HG03520 (cell line): ENCODE measurements at regions not wholly inside any gene's neighbourhood (a gene's known extent, or its start where the extent isn't known, plus 50 kb on each side); places are given as distances from the start of the nearest gene placed in this dataset.

Source experiments
- ATAC-seq: cut with Tn5 transposase; IDR thresholded peaks from one replicate; pipeline ENCODE4 v1.9.1; 2021; ENCODE audit warnings: mild to moderate bottlenecking, moderate library complexity; ENCODE audit not compliant: unreplicated experiment

GRCh38 chr2:226018641-226019040, 619.1 kb downstream of the NYAP2 start:
- no peak for ATAC-seq

DNA sequence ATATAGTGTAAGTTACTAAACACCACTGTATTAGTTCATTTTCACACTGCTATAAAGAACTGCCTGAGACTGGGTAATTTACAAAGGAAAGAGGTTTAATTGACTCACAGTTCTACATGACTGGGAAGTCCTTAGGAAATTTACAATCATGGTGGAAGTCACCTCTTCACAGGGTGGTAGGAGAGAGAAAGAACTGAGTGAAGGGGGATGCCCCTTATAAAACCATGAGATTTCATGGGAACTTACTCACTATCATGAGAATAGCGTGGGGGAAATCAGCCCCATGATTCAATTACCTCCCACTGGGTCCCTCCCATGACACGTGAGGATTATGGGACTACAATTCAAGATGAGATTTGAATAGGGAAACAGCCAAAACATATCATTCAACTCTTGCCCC, 618.0 kb downstream of the NYAP2 start:
- no peak for ATAC-seq

DNA sequence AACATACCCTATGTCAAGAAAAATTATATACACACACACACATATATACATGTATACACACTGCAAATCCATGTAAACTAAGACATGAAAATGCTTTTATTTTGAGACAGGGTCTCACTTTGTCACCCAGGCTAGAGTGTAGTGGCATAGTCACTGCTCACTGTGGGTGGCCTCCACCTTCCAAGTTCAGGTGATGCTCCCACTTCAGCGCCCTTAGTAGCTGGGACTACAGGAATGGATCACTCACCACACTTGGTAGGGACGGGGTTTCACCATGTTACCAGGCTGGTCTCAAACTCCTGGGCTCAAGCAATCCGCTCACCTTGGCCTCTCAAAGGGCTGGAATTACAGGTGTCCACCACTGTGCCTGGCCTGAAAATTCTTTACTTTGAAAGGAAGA, 617.6 kb downstream of the NYAP2 start:
- no peak for ATAC-seq

- ATAC-seq: no peak
Observed at GRCh38 chr2:226011716-226012450, 612.4 kb downstream of the NYAP2 start.

GRCh38 chr2:226002438-226002837, 602.9 kb downstream of the NYAP2 start:
- ATAC-seq: no peak

DNA sequence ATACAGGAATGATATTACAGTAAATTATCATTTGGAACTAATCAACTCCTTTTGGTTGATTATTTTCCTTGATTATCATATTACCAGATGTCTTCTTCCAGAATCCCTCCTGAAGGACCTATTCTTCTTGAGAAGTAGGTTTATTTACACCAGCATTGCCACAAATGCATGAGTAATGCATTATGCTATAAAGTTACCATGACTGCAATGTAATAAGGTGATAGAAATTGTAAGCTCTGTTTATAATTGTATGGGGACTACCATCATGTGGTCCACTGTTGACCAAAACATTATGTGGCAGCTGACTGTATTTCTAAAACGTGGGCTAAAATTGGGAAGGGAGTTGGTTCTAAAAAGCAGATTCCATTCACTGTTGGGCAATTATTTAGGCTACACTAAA, 602.2 kb downstream of the NYAP2 start:
- no peak for ATAC-seq

- ATAC-seq: no peak
Observed at GRCh38 chr2:225999692-226000091, 600.2 kb downstream of the NYAP2 start.

DNA sequence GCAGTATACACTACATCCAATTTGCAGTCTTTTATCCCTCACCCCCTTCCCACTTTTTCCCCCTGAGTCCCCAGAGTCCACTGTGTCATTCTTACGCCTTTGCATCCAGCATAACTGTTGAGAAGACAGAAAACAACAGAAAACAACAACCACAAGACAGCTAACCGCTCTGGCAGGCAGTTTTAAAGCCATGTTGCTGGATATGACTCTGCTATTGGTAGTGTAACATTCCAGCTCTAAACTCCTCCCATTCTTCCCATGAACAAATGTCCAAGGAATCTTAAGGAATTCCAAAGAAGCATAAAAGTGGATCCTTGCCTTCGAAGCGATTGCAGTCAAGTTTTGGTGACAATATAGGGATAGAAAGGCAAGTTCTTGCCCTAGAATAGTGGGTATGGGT, 599.1 kb downstream of the NYAP2 start:
- ATAC-seq: no peak

GRCh38 chr2:225998116-225998515, 598.6 kb downstream of the NYAP2 start:
- ATAC-seq: no peak

GRCh38 chr2:225996462-225996828, 596.9 kb downstream of the NYAP2 start:
- no peak for ATAC-seq

DNA sequence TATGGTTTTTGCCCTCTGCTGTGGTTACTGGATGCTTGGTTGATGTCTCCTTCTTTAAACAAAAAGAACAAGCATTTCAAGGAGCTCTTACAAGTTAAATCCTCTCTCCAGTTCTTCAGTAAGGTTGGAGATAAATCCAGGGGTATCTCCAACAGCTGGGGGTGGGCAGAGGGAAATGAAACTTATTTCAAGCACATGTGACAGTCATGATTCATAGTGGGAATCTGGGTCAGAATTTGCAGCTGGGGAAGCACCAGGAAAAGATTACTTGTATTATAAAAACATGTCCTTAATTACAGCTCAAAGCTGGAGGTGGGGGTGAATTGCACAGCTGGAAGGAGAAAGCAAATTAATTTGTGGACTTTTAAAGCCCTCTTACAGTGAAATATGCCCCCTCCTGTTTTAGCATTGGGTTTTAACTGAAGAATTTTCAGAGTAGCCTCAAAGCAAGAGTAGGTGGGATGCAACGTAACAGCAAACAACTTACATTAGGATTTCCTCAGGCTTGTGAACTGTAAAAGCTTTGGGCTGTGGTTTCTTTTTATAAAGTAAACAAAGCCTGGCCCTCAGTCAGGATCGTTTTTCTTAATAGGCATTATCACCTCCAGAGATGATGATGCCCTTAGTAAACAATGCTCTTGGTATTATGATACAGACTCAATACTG, 596.4 kb downstream of the NYAP2 start:
- no peak for ATAC-seq

GRCh38 chr2:225994748-225995405, 595.4 kb downstream of the NYAP2 start:
- ATAC-seq: no peak

- ATAC-seq: no peak
Observed at GRCh38 chr2:225993430-225993829, 593.9 kb downstream of the NYAP2 start.

DNA sequence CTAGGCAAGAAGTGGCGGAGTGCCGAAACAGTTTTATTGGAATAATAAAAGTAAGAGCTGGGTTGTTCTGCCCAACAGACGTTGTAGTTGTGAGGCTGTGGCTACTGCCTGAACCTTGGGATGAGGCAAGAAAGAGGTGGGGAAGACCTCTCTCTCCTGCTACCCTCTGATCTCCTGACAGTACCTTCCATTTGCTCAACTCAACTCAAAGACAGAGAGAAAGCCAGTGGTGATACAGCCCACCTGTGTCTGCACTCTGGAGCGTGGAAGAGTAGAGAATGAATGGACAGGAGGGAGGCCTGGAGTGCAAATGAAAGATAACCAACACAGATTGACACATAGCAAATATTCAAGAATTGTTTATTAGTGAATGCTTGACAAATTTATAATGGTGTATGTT, 590.3 kb downstream of the NYAP2 start:
- ATAC-seq: no peak

DNA sequence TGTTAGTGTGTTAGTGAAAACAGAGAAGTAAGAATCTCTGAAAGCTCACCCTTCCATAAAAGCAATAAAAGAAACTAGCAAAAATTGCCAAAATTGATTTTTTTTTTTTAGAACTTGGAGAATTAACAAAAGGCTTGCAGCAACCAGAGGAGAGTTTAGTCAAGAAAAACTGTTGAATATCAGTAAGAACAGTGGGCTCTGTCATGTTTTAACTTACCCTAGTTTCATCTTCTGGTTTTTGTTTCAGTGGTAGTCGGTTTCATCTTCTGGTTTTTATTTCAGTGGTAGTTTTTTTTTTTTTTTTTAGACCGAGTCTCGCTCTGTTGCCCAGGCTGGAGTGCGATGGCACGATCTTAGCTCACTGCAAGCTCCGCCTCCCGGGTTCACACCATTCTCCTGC, 580.9 kb downstream of the NYAP2 start:
- ATAC-seq: no peak

DNA sequence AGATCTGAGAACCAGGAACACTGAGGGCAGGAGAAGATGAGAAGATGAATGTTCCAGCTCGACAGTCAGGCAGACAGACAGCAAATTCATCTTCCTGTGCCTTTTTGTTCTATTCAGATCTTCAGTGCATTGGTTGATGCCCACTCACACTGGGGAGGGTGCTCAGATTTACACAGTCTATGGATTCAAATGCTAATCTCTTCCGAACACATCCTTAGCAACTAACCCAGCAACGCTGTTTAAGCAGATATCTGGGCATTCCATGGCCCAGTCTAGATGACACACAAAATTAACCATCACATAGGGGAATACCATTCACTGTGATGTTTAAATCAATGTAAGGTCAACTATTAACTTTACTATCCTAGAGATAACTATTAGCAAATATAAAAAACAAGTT, 571.9 kb downstream of the NYAP2 start:
- ATAC-seq: no peak

DNA sequence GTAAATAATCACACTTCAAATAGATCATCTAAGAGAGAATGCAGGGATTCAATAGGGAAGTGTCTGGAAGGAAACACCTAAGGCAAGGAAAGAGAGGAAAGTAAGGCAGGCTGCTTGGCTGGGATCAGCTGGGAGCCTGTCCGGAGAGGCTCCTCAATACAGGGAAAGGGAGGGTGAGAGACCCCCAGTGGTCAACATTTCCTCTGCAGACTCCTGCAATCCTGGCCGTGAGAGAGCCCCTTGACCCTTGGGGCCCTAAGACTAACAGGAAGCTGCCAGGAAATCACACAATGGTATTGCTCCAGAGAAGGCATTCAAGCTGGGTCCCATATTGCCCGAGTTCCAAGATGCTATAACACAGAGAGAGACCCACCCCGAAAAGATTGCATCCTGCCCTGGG, 549.4 kb downstream of the NYAP2 start:
- ATAC-seq: no peak

- ATAC-seq: no peak
Observed at GRCh38 chr2:225938991-225939390, 539.5 kb downstream of the NYAP2 start.

DNA sequence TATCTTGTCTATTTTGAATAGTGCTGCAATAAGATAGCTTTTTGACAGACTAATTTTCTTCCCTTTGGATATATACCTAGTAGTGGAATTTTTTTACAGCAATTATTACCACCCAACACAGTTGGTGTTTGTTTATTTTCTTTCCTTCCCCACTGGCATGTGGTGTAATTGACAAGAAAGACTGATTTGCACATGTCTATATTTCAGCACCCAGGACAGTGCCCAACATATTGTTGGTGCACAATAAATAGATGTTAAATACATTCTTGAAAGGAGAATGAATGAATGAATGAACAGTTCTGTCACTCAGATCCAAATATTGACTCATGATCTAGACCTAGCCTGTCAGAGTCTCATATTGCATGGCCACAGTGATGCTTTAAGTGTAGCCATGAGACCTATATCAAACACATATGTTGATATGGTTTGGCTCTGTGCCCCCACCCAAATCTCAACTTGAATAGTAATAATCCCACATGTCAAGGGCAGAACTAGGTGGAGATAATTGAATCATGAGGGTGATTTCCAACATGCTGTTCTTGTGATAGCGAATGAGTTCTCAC, 538.2 kb downstream of the NYAP2 start:
- ATAC-seq: no peak

DNA sequence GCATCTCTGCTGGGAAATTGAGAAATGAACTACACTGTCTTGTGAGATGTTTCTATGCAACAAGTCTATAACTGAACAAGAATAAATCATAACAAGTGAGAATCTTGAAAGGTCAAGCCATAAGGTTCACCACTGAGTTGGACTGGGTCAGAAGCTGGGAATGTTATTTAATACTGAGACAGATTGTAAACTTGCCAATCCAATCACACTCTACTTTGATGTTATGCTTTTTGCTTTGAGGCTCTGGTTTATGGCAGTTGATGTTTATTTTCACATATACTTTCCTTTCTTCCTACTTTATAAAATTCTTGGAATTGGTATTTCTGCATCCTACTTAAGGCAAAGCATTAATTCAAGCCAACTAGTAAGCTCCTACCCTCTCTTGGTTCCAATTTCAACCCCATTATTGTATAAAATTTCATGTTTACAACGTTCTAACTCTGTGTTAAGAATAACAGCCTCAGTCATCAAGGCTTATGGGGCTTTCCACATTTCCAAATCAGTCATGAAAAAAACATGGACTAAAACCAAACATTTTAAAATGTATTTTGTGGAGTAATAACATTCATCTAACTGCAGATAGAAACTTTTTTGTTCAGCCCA, 533.4 kb downstream of the NYAP2 start:
- ATAC-seq: no peak

DNA sequence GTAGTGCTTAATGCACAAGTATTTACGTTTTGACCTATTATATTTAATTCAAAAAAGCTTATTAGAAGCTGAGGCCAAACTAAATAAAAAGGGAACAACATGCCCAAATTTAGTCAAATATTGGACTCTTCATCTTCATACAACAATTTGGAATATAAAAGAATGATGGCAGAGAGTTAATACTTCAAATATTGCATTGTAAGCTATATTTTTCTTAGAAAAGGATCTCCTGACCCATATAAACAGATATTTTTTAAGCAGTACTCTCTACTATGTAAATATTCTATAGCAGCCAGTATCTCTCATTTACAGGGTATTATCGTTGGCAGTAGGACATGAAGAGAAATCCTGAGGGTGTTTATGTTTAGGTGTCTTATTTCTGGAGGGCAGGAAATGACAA, 531.2 kb downstream of the NYAP2 start:
- ATAC-seq: no peak
